Astrocyte of the cerebellum (primary cell): ENCODE measurements at regions not wholly inside any gene's neighbourhood (a gene's known extent, or its start where the extent isn't known, plus 50 kb on each side); places are given as distances from the start of the nearest gene placed in this dataset.
"Not testable (repeated sequence)": the region's sequence is repeated elsewhere in the genome, so short reads cannot be mapped to it uniquely, and the experiment has no call there.

ENCODE experiments used
- DNase-seq: peaks from one replicate; pipeline ENCODE4 v3.0.0-alpha.2; 2011; ENCODE audit warnings: low read depth
- H3K4me3 ChIP-seq: 2 replicates; pipeline ENCODE4 v1.5.1; 2011; ENCODE audit warnings: mild to moderate bottlenecking, low read depth, low read length, moderate library complexity
- in situ Hi-C: cut with HindIII; loops from 2 replicates; pipeline ENCODE4 v1.10.0; 2017; ENCODE audit warnings: low sequenced_read_pairs
- TF ChIP-seq, protein P1 (sequence below): IDR thresholded peaks from 2 replicates; pipeline ENCODE4 v1.5.1; 2012; ENCODE audit warnings: low read length, low read depth, moderate library complexity, mild to moderate bottlenecking; ENCODE audit errors: missing control alignments

DNA sequence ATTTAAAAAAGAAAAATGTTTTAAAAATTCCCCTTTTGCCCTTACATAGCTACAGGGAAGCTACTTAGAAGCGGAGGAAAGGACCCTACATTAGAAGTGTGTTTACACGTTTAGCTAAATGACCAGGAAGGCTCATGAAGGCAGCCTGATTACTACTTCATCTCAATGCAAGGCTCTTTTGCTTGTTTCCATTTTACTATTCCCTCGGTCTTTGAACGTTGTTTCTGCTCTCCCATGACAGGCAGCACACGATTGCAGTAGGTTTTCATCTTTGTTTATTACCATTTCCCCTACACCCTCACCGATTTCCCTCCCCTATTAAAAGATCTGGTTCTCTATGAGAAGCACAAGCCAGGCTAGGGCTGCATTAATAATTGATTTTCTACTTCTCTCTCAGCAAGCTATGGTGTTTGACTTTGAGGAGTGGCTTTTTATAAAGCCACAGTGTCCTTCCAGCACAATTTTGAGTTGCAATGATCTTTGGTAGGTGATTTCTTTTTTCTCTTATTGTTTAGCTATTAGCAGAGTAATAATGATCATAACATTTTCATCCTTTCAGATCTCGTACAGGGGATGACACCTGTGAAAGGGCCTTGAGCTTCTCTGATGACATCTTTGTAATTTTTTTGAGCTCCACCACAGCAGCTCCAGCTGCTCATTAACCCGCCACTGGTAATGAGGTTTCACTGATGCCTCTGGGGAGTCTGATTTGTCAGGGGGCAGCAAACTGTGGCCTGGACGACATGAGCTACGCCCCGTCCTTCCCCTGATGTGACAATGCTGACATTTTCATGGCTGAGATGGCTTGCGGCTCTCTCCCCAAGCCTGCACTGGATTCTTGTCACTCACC is 670.3 kb downstream of the UQCRFS1 start:
- no peak overlapping the region for H3K4me3 ChIP-seq
- no peak for DNase-seq
- in situ Hi-C loops, result no loop called here
- TF ChIP-seq, protein P1, sequence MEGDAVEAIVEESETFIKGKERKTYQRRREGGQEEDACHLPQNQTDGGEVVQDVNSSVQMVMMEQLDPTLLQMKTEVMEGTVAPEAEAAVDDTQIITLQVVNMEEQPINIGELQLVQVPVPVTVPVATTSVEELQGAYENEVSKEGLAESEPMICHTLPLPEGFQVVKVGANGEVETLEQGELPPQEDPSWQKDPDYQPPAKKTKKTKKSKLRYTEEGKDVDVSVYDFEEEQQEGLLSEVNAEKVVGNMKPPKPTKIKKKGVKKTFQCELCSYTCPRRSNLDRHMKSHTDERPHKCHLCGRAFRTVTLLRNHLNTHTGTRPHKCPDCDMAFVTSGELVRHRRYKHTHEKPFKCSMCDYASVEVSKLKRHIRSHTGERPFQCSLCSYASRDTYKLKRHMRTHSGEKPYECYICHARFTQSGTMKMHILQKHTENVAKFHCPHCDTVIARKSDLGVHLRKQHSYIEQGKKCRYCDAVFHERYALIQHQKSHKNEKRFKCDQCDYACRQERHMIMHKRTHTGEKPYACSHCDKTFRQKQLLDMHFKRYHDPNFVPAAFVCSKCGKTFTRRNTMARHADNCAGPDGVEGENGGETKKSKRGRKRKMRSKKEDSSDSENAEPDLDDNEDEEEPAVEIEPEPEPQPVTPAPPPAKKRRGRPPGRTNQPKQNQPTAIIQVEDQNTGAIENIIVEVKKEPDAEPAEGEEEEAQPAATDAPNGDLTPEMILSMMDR, result no peak

DNA sequence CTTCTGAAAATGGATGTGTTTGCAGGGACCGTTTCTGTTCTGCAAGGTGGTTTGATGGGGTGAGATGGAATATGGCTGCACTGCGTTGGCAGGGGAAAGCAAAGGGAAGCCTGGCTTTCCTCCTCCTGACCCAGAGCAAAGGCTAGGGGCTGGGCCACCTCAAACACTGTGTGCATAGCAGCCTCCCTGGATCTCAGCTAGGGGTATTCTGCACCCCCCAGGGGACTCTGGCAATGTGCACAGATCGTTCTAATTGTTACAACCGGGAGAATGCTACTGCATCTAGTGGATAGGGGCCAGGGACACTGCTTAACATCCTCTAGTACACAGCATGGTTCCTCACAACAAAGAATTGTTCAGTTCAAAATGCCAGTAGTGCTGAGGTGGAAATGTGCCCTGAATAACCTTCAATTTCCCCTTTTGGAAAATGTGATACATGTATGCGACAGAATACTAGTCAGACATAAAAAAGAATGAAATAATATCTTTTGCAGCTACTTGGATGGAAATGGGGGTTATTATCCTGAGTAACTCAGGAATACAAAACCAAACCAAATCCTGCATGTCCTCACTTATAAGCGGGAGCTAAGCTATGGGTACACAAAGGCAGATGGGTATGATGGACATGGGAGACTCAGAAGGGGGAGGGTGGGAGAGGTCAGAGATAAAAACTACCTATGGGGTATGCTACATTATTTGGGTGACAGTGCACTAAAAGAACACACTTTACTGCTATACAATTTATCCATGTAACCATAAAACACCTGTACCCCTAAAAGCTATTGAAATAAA is 671.2 kb downstream of the UQCRFS1 start:
- no peak overlapping the region for H3K4me3 ChIP-seq
- DNase-seq, result no peak
- in situ Hi-C loops, result no loop called here
- TF ChIP-seq, protein P1, result no peak

DNA sequence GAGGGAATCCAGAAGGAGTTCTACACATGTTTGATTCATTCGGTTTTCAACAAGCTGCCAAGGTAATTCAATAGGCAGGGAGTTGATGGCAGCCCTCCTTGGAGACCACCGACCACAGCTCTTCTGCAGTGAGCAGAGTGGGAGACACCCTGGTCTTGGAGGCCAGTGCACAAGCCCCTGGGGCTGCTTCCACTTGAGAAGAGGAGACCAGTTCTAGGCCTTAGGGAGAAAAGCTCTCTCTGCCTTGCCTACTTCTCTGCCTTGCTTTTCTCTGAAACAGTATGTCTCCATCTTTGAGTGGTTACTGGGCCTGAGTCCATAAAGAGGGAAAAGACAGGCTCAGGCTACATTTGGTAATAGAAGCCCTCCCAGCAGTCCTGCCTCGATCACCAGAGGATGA is 671.9 kb downstream of the UQCRFS1 start:
- in situ Hi-C loops, result no loop called here
- no peak for DNase-seq
- H3K4me3 ChIP-seq, result no peak overlapping the region
- TF ChIP-seq, protein P1, result no peak

DNA sequence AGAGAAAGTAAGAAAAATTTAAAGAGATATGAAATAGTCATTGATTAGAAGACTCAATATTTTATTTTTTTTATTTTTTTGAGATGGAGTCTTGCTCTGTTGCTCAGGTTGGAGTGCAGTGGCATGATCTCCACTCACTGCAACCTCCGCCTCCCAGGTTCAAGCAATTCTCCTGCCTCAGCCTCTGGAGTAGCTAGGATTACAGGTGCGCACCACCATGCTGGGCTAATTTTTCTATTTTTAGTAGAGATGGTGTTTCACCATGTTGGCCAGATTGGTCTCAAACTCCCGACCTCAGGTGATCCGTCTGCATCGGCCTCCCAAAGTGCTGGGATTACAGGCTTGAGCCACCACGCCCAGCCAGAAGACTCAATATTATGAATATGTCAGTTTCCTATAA is 672.6 kb downstream of the UQCRFS1 start:
- in situ Hi-C loops, H3K4me3 ChIP-seq, DNase-seq: not testable (repeated sequence)

DNA sequence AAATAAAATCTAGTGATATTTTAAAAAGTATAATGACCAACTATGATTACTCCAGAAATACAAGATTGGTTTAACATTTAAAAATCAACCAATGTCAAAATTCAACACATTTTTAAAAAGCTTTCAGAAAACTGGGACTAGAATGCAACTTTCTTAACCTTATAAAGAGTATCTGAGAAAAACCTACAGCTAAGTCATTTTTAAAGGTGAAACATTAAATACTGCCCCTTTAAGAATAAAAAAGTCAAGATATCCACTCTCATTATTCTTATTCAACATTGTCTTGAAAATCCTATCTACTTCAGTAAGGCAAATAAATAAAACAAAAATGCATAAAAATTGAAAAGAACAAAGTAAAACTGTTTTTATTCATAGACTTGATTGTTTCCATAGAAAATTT is 673.2 kb downstream of the UQCRFS1 start:
- no peak for DNase-seq
- TF ChIP-seq, protein P1, result no peak
- no peak overlapping the region for H3K4me3 ChIP-seq
- in situ Hi-C loops, result no loop called here

DNA sequence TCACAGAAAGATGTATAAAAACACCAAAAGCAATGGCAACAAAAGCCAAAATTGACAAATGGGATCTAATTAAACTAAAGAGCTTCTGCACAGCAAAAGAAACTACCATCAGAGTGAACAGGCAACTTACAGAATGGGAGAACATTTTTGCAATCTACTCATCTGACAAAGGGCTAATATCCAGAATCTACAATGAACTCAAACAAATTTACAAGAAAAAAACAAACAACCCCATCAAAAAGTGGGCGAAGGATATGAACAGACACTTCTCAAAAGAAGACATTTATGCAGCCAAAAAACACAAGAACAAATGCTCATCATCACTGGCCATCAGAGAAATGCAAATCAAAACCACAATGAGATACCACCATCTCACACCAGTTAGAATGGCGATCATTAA is 674.4 kb downstream of the UQCRFS1 start:
- DNase-seq, H3K4me3 ChIP-seq, in situ Hi-C loops: not testable (repeated sequence)

DNA sequence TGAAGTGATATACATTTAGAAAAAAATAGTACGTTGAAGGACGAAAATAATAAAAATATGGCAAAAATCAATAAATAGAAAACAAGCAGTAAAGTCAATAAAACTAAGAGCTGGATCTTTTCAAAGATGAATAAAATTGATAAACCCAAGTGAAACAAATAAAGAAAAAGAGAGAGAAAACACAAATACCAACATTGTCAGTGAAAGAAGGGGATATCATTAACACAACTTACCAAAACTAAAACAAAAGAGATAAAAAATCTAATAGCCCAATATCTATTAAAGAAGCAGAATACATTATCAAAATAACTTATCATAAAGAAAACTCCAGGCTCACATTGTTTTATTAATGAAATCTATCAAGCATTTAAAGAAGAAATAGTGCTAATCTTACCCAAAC is 675.1 kb downstream of the UQCRFS1 start:
- in situ Hi-C loops, result no loop called here
- no peak for DNase-seq
- H3K4me3 ChIP-seq, result no peak overlapping the region
- TF ChIP-seq, protein P1, result no peak
